ENCODE measurements at regions not wholly inside any gene's neighbourhood (a gene's known extent, or its start where the extent isn't known, plus 50 kb on each side); places are given as distances from the start of the nearest gene placed in this dataset.

GRCh38 chr2:18701546-18701945 is 112.2 kb upstream of the NT5C1B start:
- DNase-seq, result no peak

- DNase-seq, result no peak
Observed at GRCh38 chr2:18690342-18690741, 101.0 kb upstream of the NT5C1B start.

GRCh38 chr2:18684206-18685038 is 95.1 kb upstream of the NT5C1B start:
- DNase-seq, result no peak

GRCh38 chr2:18682681-18683080 is 93.3 kb upstream of the NT5C1B start:
- DNase-seq, result no peak

GRCh38 chr2:18677280-18677679 is 87.9 kb upstream of the NT5C1B start:
- DNase-seq, result no peak

- no peak for DNase-seq
Observed at GRCh38 chr2:18674309-18674708, 84.9 kb upstream of the NT5C1B start.

- no peak for DNase-seq
Observed at GRCh38 chr2:18671363-18671762, 82.0 kb upstream of the NT5C1B start.

GRCh38 chr2:18668221-18668620 is 78.9 kb upstream of the NT5C1B start:
- no peak for DNase-seq

GRCh38 chr2:18664421-18664820 is 75.1 kb upstream of the NT5C1B start:
- no peak for DNase-seq

GRCh38 chr2:18663861-18664260 is 74.5 kb upstream of the NT5C1B start:
- no peak for DNase-seq

GRCh38 chr2:18662689-18663088 is 73.3 kb upstream of the NT5C1B start:
- DNase-seq, result no peak

GRCh38 chr2:18659915-18660314 is 70.5 kb upstream of the NT5C1B start:
- no peak for DNase-seq

- no peak for DNase-seq
Observed at GRCh38 chr2:18656048-18656447, 66.7 kb upstream of the NT5C1B start.

GRCh38 chr2:18651842-18652774 is 62.7 kb upstream of the NT5C1B start:
- no peak for DNase-seq

- no peak for DNase-seq
Observed at GRCh38 chr2:18650221-18650620, 60.9 kb upstream of the NT5C1B start.

GRCh38 chr2:18649502-18650135 is 60.2 kb upstream of the NT5C1B start:
- no peak for DNase-seq

- no peak for DNase-seq
Observed at GRCh38 chr2:18648161-18648560, 58.8 kb upstream of the NT5C1B start.

GRCh38 chr2:18647731-18648130 is 58.4 kb upstream of the NT5C1B start:
- DNase-seq, result no peak

- DNase-seq, result no peak
Observed at GRCh38 chr2:18645315-18645714, 55.9 kb upstream of the NT5C1B start.

GRCh38 chr2:18644115-18644462 is 54.7 kb upstream of the NT5C1B start:
- DNase-seq, result no peak

- DNase-seq, result no peak
Observed at GRCh38 chr2:18643326-18644114, 54.2 kb upstream of the NT5C1B start.

GRCh38 chr2:18641823-18642222 is 52.5 kb upstream of the NT5C1B start:
- no peak for DNase-seq

All from CD4-positive, alpha-beta T cell treated with Interleukin-21 for 1 hour (primary cell).